ENCODE measurements at regions not wholly inside any gene's neighbourhood (a gene's known extent, or its start where the extent isn't known, plus 50 kb on each side); places are given as distances from the start of the nearest gene placed in this dataset.

- dilution Hi-C loops (cut with MboI; ENCODE audit: extremely low pct_ligation_motif_present, low sequenced_read_pairs), result no loop called here
- Histone ChIP-seq H3K9me1 (ENCODE audit: control insufficient read depth, extremely low read depth, insufficient read depth, low read length) (no peaks in the 10 kb centered on the region), H3K9ac (ENCODE audit: control insufficient read depth, extremely low read depth, insufficient read depth, low read length) (no peak overlapping the region), H3K4me3 (ENCODE audit: control insufficient read depth in 2 of 3, extremely low read depth in 1 of 3, insufficient read depth in 2 of 3, low read depth in 1 of 3, low read length in 3 of 3) (no peak overlapping the region), H3K9me3 (ENCODE audit: control insufficient read depth, low read depth, low read length) (no peaks in the 10 kb centered on the region), H3K36me3 (ENCODE audit: control insufficient read depth in 2 of 2, extremely low read depth in 1 of 2, insufficient read depth in 2 of 2, low read length in 2 of 2) (no peaks in the 10 kb centered on the region), H4K20me1 (ENCODE audit: control insufficient read depth, extremely low read depth, insufficient read depth, low read length) (no peaks in the 10 kb centered on the region), H3K27ac (ENCODE audit: control insufficient read depth, insufficient read depth, low read length) (no peak overlapping the region), H3K4me1 (ENCODE audit: control insufficient read depth, extremely low read depth, insufficient read depth, low read length) (peaks cover 3% of the 10 kb centered on the region), H3K79me2 (ENCODE audit: control insufficient read depth, insufficient read depth, low read length) (no peaks in the 10 kb centered on the region), H3K27me3 (ENCODE audit: control insufficient read depth, extremely low read depth, insufficient read depth, low read length) (peaks cover 60% of the 10 kb centered on the region), H2AFZ (ENCODE audit: control insufficient read depth, low read length) (no peak overlapping the region), H3K4me2 (ENCODE audit: control insufficient read depth, extremely low read depth, insufficient read depth, low read depth, low read length) (no peak overlapping the region)
- FAIRE-seq (no peak), DNase-seq (ENCODE audit: low read depth, low spot score) (no peak)
- TF ChIP-seq CTCF (optimal IDR thresholded peaks at IDR 0.05 in 1 of 3, IDR thresholded peaks at IDR 0.05 in 1 of 3, conservative IDR thresholded peaks at IDR 0.05 in 1 of 3; ENCODE audit: extremely low read depth in 1 of 3, insufficient read depth in 2 of 3, low read length in 3 of 3) (no peak), EZH2 (IDR thresholded peaks at IDR 0.05; ENCODE audit: low read length) (no peak)
These were observed 159.6 kb upstream of the PMEPA1 start for GRCh38 chr20:57869291-57869950.

- H3K4me3 ChIP-seq (ENCODE audit: control insufficient read depth in 2 of 3, extremely low read depth in 1 of 3, insufficient read depth in 2 of 3, low read depth in 1 of 3, low read length in 3 of 3), result no peak overlapping the region
- H3K4me1 ChIP-seq (ENCODE audit: control insufficient read depth, extremely low read depth, insufficient read depth, low read length), result peaks cover 3% of the 10 kb centered on the region
- H2AFZ ChIP-seq (ENCODE audit: control insufficient read depth, low read length), result no peak overlapping the region
- TF ChIP-seq EZH2 (IDR thresholded peaks at IDR 0.05; ENCODE audit: low read length), result no peak
- TF ChIP-seq CTCF (optimal IDR thresholded peaks at IDR 0.05 in 1 of 3, IDR thresholded peaks at IDR 0.05 in 1 of 3, conservative IDR thresholded peaks at IDR 0.05 in 1 of 3; ENCODE audit: extremely low read depth in 1 of 3, insufficient read depth in 2 of 3, low read length in 3 of 3), result no peak
- FAIRE-seq, result no peak
- no peak for DNase-seq (ENCODE audit: low read depth, low spot score)
- dilution Hi-C loops (cut with MboI; ENCODE audit: extremely low pct_ligation_motif_present, low sequenced_read_pairs), result no loop called here
- H3K27me3 ChIP-seq (ENCODE audit: control insufficient read depth, extremely low read depth, insufficient read depth, low read length), result peaks cover 58% of the 10 kb centered on the region
- H4K20me1 ChIP-seq (ENCODE audit: control insufficient read depth, extremely low read depth, insufficient read depth, low read length), result no peaks in the 10 kb centered on the region
- no peaks in the 10 kb centered on the region for H3K9me3 ChIP-seq (ENCODE audit: control insufficient read depth, low read depth, low read length)
- no peaks in the 10 kb centered on the region for H3K36me3 ChIP-seq (ENCODE audit: control insufficient read depth in 2 of 2, extremely low read depth in 1 of 2, insufficient read depth in 2 of 2, low read length in 2 of 2)
- no peak overlapping the region for H3K9ac ChIP-seq (ENCODE audit: control insufficient read depth, extremely low read depth, insufficient read depth, low read length)
- no peaks in the 10 kb centered on the region for H3K79me2 ChIP-seq (ENCODE audit: control insufficient read depth, insufficient read depth, low read length)
- no peak overlapping the region for H3K27ac ChIP-seq (ENCODE audit: control insufficient read depth, insufficient read depth, low read length)
- H3K4me2 ChIP-seq (ENCODE audit: control insufficient read depth, extremely low read depth, insufficient read depth, low read depth, low read length), result no peak overlapping the region
- no peaks in the 10 kb centered on the region for H3K9me1 ChIP-seq (ENCODE audit: control insufficient read depth, extremely low read depth, insufficient read depth, low read length)
These were observed 158.5 kb upstream of the PMEPA1 start for GRCh38 chr20:57868310-57868709.
